H1 (cell line): ENCODE measurements at regions not wholly inside any gene's neighbourhood (a gene's known extent, or its start where the extent isn't known, plus 50 kb on each side); places are given as distances from the start of the nearest gene placed in this dataset.

Experiments used
- CHD7 ChIP-seq: fragments of 300-600 bp; sonication (generic); IDR thresholded peaks from 2 replicates; pipeline ENCODE4 v1.7.1; 2012; ENCODE audit warnings: low read length, moderate library complexity, mild to moderate bottlenecking, inconsistent platforms; ENCODE audit not compliant: insufficient replicate concordance
- CTBP2 ChIP-seq: IDR thresholded peaks from 2 replicates; pipeline ENCODE4 v1.7.0; 2011; ENCODE audit warnings: borderline replicate concordance, mild to moderate bottlenecking, moderate library complexity, mixed read lengths, low read length; ENCODE audit not compliant: insufficient read depth, insufficient read length
- HDAC6 ChIP-seq: IDR thresholded peaks from one replicate; pipeline ENCODE4 v1.7.1; 2012; ENCODE audit warnings: low read depth, mild to moderate bottlenecking, inconsistent platforms, low read length, moderate library complexity
- PHF8 ChIP-seq: fragments of 200-600 bp; sonication (generic); conservative IDR thresholded peaks from 2 replicates; pipeline ENCODE4 v1.7.1; 2012; ENCODE audit warnings: low read depth, mild to moderate bottlenecking, inconsistent platforms, low read length, moderate library complexity
- TAF1 ChIP-seq: IDR thresholded peaks from 2 replicates; pipeline ENCODE4 v1.6.1; 2011; ENCODE audit warnings: mild to moderate bottlenecking, low read depth, low read length

- TF ChIP-seq CHD7 (no peak), TAF1 (no peak), PHF8 (no peak), HDAC6 (no peak), CTBP2 (no peak)
These were observed 312.1 kb upstream of the ARHGEF26 start (continued) for GRCh38 chr3:153809097-153809496.
